GM12873 (cell line): ENCODE measurements at regions not wholly inside any gene's neighbourhood (a gene's known extent, or its start where the extent isn't known, plus 50 kb on each side); places are given as distances from the start of the nearest gene placed in this dataset.

Experiments used
- CTCF ChIP-seq: IDR thresholded peaks from 2 replicates; pipeline ENCODE4 v1.5.1; 2012; ENCODE audit warnings: low read depth, mild to moderate bottlenecking, moderate library complexity, low read length, control low read depth; ENCODE audit not compliant: insufficient read depth; ENCODE audit errors: missing control alignments

GRCh38 chr5:89204756-89205155, 321.8 kb upstream of the MEF2C start:
- no peak for TF ChIP-seq CTCF

GRCh38 chr5:89203611-89204010, 320.6 kb upstream of the MEF2C start:
- no peak for TF ChIP-seq CTCF

- no peak for TF ChIP-seq CTCF
These were observed 317.9 kb upstream of the MEF2C start for GRCh38 chr5:89200899-89201298.

- TF ChIP-seq CTCF, result no peak
These were observed 316.3 kb upstream of the MEF2C start for GRCh38 chr5:89199306-89199705.

- no peak for TF ChIP-seq CTCF
These were observed 308.4 kb upstream of the MEF2C start for GRCh38 chr5:89191374-89191773.

- TF ChIP-seq CTCF, result no peak
These were observed 307.7 kb upstream of the MEF2C start for GRCh38 chr5:89190515-89191265.

- TF ChIP-seq CTCF, result no peak
These were observed 305.0 kb upstream of the MEF2C start for GRCh38 chr5:89187883-89188465.
